Activated T-cell treated with anti-CD3 and anti-CD28 coated beads for 24 hours (primary cell): ENCODE measurements at regions not wholly inside any gene's neighbourhood (a gene's known extent, or its start where the extent isn't known, plus 50 kb on each side); places are given as distances from the start of the nearest gene placed in this dataset.

Experiments
- DNase-seq: peaks from one replicate; pipeline ENCODE4 v3.0.0-alpha.2; 2020; ENCODE audit warnings: low read depth

GRCh38 chr3:106617276-106617675 is 748.5 kb upstream of the CBLB start:
- no peak for DNase-seq

DNA sequence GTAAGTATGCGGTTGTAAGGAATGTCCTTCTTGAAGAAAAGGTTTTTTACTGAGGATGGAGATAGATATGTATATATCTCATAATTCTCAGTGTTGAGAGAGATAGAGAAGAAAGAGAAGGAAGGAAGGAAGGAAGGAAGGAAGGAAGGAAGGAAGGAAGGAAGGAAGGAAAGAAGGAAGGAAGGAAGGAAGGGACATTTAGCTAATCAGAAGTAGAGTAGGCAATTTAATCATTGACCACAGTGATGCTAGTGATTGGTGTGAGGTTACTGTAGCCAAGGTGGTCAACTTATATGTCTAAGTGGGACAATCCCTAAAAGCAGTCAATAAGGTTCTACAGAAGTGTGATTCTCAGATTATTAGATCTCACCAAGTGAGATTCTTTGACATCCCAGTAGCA is 751.8 kb upstream of the CBLB start:
- DNase-seq = no peak

DNA sequence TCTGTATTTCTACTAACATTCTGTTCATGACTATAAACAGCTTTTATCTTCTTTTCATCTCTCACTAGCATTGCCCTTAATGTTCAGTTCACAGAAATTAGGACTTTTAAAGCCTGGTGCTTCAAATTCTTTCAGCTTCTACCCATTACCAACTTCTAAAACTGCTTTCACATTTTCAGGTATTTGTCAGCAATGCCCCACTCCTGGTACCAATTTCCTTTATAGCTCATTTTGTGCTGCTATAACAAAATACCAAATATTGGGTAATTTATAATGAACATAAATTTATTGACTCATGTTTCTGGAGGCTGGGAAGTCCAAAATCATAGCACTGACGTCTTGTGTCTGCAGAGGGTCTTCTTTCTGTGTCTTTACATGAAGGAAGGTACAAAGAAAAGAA is 753.1 kb upstream of the CCDC54 start:
- no peak for DNase-seq

GRCh38 chr3:106628407-106628806 is 748.8 kb upstream of the CCDC54 start:
- DNase-seq = no peak

GRCh38 chr3:106629215-106629832 is 747.9 kb upstream of the CCDC54 start:
- no peak for DNase-seq

GRCh38 chr3:106631373-106632108 is 745.7 kb upstream of the CCDC54 start:
- DNase-seq = no peak

- no peak for DNase-seq
Observed at GRCh38 chr3:106635271-106635670, 742.0 kb upstream of the CCDC54 start.

DNA sequence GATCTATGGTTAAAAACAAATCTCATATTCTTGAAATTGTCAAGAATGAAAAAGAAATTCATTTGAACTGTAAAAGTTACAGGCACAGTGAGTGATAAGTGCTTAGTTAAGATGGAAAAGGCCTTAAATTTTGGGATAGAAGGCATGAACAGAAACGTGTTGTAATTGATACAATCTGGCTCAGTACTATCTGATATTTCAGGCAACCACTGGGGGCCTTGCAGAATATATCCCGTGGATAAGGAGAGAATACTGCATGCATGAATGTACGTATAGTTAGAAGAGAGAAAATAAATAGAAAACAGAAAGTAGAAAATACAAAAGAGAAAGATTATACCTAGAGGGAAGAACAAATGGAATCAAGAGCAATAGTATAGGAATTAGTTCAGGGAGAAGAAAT is 741.4 kb upstream of the CCDC54 start:
- no peak for DNase-seq

GRCh38 chr3:106640353-106640752 is 736.9 kb upstream of the CCDC54 start:
- DNase-seq = no peak

DNA sequence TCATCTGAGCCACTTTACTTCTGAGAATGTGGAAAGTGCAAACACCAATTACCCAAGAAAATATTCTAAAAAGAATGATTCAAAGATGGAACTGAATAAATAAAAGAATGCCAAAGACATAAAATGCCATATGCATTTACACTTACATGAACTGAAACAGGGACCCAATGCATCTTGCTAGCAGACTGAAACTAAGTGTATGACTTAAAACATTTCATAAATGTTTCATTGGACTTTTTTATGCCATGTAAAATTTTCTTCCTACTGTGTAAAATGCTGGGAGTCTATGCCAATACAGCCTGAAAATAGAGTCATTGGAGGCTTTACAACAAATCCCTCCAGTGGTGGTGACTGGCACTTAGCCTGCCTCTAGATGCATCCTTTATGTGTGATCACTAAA is 735.1 kb upstream of the CCDC54 start:
- no peak for DNase-seq

DNA sequence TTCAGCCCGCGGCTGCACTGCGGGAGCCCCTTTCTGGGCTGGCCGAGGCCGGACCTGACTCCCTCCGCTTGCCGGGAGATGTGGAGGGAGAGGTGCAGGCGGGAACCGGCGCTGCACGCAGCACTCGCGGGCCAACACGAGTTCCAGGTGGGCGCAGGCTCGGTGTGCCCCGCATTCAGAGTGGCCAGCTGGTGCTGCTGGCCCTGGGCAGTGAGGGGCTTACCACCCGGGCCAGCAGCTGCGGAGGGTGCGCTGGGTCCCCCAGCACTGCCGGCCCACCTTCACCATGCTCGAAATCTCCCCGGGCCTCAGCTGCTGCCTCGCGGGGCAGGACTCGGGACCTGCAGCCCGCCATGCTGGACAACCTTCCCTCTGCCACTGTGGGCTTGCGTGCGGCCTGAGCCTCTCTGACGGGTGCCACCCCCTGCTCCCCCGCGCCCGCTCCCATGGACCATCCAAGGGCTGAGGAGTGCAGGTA is 733.5 kb upstream of the CCDC54 start:
- no peak for DNase-seq

GRCh38 chr3:106673926-106674569 is 703.2 kb upstream of the CCDC54 start:
- DNase-seq = no peak

GRCh38 chr3:106675451-106675850 is 701.8 kb upstream of the CCDC54 start:
- no peak for DNase-seq

- DNase-seq = no peak
Observed at GRCh38 chr3:106678657-106679390, 698.4 kb upstream of the CCDC54 start.

GRCh38 chr3:106683953-106684620 is 693.2 kb upstream of the CCDC54 start:
- no peak for DNase-seq

DNA sequence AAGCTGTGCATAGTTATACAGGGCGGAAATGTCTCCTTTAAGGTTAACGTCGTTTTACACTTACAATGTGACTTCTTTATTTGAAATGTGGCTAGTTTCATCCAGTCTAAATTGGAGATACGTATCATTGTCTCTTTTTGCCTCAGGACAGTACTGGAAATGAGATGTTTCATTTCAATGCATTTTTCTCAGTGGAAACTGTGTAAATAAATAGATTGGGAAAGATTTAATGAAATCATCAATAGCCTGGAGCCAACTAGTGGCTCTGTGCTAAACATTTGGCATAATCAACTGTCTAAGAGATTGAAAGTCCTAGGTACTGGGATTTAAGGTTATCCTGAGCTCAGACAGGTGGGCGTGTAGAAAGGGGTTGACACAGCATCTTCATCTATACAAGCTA is 691.5 kb upstream of the CCDC54 start:
- DNase-seq = no peak

GRCh38 chr3:106687905-106688304 is 689.3 kb upstream of the CCDC54 start:
- no peak for DNase-seq

- DNase-seq = no peak
Observed at GRCh38 chr3:106688464-106688863, 688.8 kb upstream of the CCDC54 start.

GRCh38 chr3:106691476-106691875 is 685.8 kb upstream of the CCDC54 start:
- DNase-seq = no peak

GRCh38 chr3:106692624-106693023 is 684.6 kb upstream of the CCDC54 start:
- DNase-seq = no peak

DNA sequence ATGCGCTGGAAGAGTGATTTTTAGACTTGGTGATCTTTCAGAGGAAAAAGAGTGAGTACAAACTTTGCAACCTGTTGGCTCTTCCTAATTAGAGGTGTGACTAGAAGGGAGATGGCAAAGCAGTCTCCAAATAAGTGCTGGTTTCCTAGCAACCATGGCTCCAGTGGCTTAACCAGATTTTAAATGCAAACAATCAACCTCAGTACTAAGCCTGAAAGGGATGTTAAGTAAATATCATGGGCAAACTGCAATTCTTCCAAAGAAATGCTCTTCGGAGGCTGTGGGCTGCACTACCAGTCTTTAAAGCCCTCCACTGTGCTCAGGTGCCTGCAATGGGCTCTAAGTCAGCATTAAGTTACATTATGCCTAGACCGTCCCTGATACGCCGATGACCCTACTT is 678.1 kb upstream of the CCDC54 start:
- no peak for DNase-seq

- no peak for DNase-seq
Observed at GRCh38 chr3:106700981-106701380, 676.3 kb upstream of the CCDC54 start.
